Endometrial microvascular endothelial cells (primary cell): ENCODE measurements at regions not wholly inside any gene's neighbourhood (a gene's known extent, or its start where the extent isn't known, plus 50 kb on each side); places are given as distances from the start of the nearest gene placed in this dataset.

Experiments used
- in situ Hi-C: cut with HindIII; loops from 2 replicates; pipeline ENCODE4 v1.10.0; 2017; ENCODE audit warnings: low sequenced_read_pairs, low pct_unique_long_range_greater_than_20kb; ENCODE audit errors: inconsistent ontology term

GRCh38 chr3:193837347-193837827 is 244.4 kb downstream of the OPA1 start:
- in situ Hi-C loops, result no loop called here

DNA sequence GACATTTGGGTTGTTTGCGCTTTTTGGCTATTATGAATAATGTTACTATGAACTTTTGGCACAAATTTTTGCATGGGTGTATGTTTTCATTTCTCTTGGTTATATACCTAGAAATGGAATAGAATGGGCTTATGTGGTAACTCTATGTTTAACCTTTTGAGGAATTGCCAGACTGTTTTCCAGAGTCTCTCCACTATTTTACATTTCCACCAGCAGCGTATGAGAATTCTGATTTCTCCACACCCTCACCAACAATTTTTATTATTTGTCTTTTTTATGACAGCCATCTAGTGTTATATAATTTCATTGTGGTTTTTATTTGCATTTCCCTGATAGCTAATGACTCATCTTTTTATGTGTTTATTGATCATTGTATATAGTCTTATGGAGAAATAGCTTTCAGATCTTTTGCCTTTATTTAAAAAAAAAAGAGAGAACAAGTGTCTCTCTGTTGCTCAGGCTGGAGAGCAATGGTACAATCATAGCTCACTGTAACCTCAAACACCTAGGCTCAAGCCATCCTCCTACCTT is 247.2 kb downstream of the OPA1 start:
- in situ Hi-C loops, result no loop called here

- in situ Hi-C loops, result no loop called here
These were observed 248.6 kb downstream of the OPA1 start for GRCh38 chr3:193841581-193841980.

DNA sequence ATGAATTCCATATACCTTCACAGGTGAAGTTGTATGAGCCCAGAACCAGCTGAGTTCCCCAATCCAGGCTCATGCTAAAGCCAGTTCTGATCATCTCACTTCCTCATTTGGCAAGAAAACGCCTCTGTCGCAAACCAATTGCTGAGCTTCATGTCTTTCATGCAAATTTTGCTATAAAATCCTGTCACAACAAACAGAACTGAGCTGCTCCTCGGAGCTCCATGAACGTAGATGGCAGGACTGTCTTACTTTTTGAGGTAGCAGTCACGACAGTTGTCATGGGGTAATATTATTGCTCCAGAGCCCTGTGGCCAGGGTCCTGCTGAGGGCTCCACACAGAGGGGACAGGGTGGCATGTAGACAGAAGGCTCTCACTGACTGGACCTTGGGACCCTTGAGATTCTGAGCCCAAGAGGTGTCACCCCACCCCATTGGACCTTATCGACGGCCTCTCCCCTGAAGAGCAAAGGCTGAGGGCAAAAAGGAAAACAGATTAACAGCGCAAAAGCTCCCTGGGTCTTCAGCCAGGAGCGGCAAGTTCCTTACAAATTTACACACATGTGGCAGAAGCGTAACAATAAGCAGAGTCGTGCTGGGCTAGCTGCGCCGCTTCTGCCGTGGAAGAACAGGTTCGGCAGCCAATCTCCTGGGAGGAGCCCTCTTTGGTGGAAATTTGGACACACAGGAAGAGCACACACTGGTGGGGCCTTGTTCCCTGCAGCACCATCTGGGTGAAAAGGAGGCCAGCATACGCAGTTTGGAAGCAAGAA is 249.2 kb downstream of the OPA1 start:
- in situ Hi-C loops, result no loop called here

DNA sequence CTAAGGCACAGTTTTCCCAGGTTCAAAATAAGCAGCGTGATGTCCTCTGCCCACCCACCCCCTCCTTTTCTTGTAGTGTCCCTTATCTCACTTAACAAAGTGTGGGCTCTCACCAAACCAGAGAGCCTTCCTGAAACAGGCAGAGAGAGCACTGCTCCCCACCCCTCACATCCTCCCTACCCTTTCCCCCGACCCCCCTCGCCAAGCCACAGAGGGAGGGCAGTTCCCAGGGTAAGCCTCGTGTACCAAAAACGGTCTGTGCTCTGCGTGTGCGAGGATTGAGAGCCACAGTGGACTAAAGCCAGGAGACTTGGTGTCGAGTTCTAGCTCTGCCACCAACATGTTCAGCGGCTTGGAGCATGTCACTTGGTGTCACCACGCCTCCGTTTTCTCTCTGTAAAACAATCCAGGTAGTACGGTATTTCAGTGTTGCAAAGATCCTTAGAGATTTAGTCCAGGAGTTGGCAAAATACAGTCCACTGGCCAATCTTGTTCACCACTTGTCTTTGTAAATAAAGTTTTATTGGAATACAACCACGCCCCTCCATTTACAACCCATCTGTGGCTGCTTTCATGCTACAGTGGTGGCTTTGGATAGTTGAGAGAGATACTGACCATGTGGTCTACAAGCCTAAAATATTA is 249.9 kb downstream of the OPA1 start:
- in situ Hi-C loops, result no loop called here

DNA sequence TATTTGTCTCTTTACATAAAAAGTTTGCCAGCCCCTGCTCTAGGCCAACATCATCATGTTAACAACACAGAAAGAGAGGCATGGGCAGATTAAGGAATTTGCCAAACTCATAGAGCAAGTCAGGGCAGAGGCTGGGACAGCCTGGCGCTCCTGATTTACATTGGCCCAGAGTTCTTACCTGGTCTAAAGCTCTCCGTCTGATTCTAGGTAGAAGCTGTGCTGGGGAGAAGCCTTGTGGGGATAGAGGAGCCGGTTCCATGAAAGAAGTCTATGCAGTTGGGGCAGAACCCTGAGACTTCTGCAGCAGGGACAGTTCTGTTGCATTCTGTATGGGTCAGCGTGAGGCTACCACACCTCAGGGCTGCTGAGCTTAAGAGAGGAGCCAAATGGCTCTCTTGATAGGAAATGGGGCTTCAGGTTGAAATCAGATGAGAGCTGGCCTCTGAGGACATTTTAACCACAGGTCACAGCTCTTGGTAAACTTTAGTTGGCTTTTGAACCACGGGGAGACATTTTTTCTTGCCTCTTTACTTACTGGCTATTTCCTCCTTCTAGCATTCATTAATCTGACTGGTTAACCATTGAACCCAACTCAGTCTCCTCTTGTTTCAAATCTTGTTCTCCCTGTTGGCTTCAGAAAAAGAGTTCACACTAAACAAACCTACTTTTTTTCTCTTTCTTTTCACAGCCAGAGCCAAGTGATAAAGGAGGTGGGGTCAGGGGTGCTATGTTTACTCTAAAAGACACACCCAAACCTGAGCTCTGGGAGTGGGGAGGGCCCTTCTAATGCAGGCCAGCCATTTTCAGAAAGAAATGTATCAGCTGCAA is 250.7 kb downstream of the OPA1 start:
- in situ Hi-C loops, result no loop called here

DNA sequence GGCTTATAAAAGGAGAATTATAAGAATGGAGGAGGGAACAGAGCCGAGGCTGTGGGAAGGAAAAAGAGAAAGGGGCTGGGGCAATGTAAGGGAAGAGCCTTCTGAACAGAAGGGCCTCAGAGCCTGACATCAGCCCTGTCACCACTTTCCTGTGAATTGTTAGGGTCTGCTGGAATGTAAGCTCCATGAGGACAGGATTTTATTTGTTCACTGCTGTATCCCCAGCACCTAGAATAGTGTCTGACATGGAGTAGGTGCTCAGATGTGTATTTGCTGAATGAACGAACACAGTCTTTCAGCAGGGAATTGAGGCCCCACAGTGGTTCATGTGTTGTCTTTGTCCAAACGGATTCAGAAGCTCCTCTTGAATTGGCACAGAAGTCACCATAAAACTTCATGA is 251.5 kb downstream of the OPA1 start:
- in situ Hi-C loops, result no loop called here

DNA sequence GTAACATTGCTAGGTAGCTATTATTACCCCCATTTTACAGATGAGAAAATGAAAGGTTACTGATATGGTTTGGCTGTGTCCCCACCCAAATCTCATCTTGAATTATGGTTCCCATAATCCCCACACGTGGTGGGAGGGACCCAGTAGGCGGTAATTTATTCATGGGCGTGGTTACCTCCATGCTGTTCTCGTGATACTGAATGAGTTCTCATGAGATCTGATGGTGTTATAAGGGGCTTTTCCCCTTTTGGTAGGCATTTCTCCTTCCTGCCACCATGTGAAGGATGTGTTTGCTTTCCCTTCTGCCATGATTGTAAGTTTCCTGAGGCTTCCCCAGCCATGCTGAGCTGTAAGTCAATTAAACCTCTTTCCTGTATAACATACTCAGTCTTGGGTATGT is 252.1 kb downstream of the OPA1 start:
- in situ Hi-C loops, result no loop called here

- in situ Hi-C loops, result no loop called here
These were observed 253.6 kb downstream of the OPA1 start for GRCh38 chr3:193846569-193846968.

GRCh38 chr3:193847402-193847801 is 254.4 kb downstream of the OPA1 start:
- in situ Hi-C loops, result no loop called here

- in situ Hi-C loops, result no loop called here
These were observed 255.5 kb downstream of the OPA1 start for GRCh38 chr3:193848547-193848946.

GRCh38 chr3:193850084-193850619 is 257.1 kb downstream of the OPA1 start:
- in situ Hi-C loops, result no loop called here

GRCh38 chr3:193851428-193851847 is 258.4 kb downstream of the OPA1 start:
- in situ Hi-C loops, result no loop called here

DNA sequence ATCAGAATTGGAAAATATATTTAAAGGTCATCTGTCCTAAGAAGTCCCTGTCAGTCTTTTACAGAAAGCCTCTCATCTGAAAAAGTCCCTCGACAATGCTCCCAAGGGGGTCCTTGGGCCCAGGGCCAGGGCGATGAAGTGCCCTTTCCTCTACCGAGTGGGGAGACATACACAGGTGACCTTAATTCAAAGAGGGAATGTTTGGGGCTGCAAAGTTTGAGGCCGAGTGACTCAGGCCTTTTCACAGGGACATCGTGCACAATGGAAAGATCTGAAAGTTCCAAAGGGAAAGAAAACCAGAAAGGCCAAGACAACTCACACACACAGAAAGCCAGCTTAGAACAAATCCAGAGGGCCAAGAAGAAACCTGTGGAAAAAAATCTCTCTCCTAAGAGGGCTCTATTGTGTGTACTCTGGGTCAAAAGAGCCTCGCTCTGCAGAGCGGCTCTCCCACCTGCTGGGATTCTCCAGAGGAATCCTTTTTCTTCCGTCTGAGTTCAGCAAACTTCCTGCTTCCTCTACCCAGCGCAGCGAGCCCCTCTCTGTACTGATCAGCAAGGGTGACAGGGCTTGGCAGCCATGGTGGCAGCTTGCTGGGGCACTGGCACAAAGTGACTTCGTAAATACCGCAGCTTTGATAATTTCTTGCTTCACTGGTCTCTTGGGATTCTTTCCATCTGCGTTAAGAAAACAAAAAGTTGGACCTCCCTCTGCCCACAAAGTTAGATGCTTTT is 259.1 kb downstream of the OPA1 start:
- in situ Hi-C loops, result no loop called here

DNA sequence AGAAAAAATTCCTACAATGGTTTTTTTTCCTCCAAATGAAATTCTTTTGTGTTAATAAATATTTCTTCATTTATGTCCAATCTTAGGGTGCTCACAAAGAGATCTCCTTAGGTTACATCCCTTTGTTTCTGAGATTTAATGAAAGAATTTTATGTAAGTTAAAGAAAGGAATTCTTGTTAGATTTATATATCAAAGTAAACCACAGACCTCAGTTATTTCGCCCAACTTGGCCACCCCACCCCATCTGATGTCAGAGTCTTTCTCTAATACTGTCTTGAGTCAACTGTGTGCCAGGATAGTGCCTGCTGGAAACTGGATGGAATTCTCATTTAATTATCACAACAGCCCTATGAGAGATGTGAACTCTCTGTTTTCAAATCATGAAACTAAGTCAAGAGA is 259.9 kb downstream of the OPA1 start:
- in situ Hi-C loops, result no loop called here

- in situ Hi-C loops, result no loop called here
These were observed 260.7 kb downstream of the OPA1 start for GRCh38 chr3:193853511-193854219.

- in situ Hi-C loops, result no loop called here
These were observed 265.0 kb downstream of the OPA1 start for GRCh38 chr3:193857996-193858395.

- in situ Hi-C loops, result no loop called here
These were observed 266.2 kb downstream of the OPA1 start for GRCh38 chr3:193859195-193859594.
